ENCODE measurements at regions not wholly inside any gene's neighbourhood (a gene's known extent, or its start where the extent isn't known, plus 50 kb on each side); places are given as distances from the start of the nearest gene placed in this dataset.

DNA sequence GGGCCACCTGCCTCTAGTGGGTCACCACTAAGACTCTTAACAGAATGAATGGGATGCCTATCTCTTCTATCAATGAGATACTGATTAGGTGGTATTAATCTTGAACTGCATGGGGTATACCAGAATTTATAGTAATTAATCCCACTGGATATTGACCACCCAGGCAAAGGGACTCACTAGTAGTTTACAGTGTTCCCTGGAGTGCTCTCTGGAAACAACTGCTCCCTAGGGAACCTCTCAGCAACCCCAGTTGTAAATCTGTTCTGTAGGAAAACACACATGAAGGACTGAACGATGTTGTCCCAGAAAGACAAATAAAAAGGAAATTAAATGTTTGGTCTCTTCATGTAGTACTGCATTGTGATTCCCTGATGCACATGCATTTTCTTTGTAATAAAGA lies 430.5 kb downstream of the HLX start:
- DNase-seq: no peak

DNA sequence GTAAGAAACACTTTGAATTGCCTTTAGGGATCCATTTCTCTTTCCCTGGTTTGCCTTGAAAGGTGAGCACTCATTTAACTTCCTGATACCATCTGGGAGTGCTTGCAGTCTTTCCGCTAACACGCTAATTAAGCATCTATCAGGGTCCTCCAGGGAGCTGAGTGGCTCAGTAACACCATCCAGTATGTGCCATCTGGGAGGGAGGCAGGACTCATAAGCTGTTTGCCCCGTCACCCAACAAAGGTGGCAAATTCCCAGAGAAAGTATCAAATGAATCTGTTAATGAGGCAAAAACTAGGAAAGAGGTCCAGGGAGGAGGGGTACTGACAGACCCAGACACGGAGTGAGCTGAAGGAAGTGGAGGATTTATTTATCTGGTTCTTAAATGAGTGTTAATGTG lies 430.9 kb downstream of the HLX start:
- DNase-seq: no peak

DNA sequence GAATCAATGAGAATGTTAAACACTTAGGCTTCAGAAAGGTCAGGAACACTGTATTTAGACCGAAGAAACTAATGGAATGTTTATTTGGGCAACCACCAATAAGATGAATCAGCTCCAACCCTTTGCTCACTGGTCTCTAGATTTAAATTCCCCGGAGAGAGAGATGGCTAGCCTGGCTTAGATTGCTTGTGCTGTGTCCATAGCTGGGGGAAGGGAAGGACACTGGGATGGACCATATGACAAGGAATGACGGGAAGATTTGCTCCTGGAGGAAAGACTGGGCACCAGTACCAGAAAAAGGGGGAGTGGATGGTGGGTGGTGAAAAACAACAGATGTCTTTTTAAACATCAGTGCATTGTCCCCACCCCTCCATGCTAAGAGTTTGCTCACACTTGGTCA lies 426.6 kb downstream of the DUSP10 start:
- DNase-seq: no peak

DNA sequence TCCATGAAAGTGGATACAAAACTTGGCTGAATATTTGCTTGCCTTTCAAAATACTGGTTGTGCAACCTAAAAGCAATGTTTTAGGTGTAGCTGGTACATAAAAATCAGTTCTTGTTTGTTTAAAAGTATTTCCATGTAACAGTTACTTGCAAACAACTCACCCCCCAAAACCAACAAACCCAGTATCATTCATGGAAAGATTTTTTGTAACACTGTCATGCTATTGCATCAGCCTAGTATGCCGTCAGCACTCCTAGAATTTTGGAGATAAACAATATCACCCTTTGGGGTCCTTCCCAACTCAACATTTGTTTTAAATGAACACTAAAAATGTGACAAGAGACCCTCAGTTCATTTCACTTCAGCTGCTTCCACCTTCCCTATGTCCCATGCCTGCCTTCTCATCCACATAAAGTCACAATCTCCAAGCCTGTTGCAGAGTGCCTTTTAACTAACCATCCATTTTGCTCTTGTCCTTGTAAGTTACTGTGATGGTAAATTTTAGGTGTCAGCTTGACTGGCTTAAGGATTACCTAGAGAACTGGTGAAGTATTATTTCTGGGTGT lies 425.3 kb downstream of the DUSP10 start:
- DNase-seq: no peak

DNA sequence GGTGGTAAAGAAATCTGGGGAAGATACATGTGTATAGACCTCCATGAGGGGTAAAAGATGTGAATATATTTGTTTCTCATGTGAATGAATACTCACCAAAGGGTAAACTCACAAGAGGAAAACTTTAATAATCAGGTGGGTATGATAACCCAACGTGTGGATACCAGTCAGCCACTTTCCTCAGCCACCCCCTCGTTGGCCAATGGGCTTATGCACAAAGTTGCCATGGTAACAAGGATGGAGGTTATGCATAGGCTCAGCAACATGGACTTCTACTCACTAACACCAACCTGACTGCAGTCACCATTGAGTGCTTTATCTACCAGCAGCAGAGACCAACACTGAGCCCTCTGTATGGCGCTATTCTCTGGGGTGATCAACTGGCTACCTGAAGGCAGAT lies 424.4 kb downstream of the DUSP10 start:
- DNase-seq: no peak

DNA sequence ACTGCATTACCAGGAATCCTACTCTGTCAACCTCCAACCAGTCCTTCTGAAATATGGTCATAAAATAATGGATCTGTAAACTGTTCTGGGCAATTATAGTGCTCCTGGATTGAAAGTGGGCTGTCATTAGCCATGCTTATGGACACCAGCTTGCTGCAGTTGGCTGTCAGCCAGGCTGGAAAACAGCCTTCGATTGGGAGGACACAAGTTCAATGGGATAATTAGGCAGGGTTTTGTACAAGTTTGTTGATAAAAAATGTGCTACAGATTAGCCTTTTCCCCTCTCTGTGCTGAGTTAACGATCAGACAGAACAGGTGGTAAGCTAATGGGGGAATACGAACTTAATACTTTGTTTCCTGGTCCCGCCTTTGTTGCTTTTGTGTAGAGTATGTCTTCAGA lies 413.9 kb downstream of the DUSP10 start:
- DNase-seq: no peak

DNA sequence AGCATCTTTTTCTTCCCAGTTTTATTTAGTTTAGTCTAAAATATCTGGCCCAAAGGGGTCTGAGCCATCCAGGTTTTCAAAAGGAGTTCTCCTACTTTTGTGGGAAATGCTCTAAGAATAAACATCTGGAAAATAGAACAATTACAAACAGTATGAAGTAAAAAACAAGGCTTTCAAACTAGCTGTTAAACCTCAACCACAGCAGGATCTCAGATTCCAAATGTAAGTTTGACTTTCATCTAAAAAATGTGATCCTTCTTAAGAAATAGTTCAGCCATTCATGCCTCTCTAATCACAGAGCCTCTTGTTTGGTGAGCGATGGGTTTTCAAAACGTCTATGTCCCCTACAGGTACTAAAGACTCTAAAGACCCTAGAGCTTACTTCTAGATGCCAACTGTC lies 413.5 kb downstream of the DUSP10 start:
- DNase-seq: no peak

DNA sequence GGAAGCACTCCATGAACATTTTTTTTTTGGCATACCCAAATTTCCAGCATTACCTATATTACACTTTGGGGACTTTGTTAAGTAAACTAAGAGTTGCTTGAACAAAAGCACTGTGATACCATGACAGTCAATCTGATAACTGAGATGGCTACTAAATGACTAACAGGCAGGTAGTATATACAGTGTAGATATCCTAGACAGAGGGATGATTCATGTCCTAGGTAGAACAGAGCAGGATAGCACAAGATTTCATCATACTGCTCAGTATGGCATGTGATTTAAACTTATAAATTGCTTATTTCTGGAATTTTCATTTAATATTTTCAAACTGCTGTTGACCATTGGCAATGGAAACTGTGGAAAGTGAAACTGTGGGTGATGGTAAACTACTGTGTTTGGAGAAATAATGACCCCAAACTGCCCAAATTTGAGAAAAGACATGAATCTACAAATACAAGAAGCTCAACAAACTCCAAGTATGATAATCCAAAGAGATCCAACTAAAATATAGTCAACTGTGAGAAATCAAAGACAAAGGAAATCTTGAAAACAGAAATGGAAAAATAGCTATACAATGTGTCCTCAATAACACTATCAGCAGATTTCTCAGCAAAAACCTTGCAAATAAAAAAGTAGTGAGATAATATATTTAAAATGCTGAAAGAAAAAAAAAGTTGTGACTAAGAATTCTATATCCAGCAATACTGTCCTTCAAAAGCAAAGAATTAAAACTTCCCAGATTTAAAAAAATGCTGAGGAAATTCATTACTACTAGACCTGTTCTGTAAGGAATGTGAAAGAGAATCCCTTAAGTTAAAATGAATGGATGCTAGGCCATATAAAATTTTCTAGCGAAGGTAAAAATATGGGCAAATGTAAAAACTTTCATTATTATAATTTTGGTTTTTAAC lies 410.4 kb downstream of the DUSP10 start:
- no peak for DNase-seq

DNA sequence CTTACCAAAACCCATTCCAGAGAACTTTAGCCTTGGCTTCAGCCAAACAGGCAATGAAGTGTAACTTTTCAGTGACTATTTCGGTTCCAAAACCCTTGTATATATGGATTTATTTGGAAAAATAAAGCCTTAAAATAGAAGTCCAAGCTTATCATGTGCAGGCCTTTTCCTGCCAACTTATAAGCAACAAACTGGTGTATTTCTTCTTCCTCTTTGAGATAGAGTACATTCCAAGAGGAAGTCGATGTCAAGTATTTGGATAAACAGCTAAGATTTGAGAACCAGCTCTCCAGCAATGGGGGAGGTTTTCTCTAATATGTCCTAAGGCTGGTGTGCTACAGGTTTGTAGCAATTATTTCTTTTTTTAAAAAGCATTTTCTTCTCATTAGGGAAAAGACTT lies 407.8 kb downstream of the DUSP10 start:
- no peak for DNase-seq

DNA sequence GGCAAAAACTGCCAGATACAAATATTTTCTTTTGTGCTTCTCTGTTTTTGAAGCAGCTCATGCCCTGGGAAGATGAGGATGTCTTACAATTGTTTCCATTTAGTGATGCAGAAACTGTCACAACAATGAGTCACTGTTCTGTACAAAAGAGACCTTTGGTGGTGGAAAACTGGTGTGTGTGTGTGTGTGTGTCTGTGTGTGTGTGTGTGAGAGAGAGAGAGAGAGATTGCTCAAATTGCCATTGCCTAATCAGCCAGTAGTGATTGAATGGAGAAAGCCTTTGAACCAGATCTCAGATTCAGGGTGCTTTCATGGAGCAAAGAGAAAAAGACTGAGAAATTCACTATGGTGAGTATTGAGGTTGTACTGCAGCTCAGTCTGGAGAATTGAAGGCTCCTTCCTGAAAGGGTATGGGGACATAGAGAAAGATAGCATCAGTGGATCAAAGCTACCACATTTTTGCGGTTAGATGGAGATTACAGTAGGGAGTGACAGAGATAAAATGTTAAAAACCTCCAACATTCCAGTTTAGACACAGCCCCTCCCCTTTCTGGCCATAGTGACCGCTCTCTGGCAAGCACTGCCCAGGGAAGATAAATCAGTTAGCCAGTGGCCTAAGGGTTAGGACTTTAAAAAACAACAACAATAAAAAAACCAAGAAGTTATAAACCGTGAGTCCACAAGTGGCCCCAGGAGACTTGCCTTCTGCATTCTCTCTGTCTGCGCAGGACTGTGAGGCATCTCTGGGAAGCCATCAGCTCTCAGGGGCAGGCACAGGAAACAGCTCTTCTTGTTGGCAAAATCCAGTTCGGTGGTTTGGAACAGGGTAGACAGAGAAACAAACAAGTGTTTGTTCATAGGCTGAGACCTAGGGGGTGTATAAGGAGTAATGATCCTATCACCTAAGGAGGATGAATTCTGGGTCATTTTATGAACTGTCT lies 406.5 kb downstream of the DUSP10 start:
- no peak for DNase-seq

DNA sequence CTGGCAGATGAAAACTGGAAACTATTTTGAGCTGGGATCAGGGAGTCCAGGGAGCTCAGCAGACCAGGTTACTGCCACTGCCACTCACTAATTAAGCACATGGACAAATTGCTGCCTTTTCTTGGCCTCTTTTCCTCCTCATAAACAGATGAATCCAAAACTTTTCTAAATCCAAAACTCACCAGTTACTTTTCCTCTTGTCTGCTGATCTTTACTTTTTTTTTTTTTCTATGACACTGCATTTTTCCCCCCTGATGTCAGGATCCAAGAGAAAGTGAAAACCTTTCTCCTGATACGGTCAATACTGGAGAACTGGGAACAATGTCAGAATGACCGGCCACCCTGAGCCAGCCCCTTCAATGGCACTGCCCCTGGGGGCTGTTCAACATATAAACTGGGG lies 405.8 kb downstream of the DUSP10 start:
- DNase-seq: no peak

DNA sequence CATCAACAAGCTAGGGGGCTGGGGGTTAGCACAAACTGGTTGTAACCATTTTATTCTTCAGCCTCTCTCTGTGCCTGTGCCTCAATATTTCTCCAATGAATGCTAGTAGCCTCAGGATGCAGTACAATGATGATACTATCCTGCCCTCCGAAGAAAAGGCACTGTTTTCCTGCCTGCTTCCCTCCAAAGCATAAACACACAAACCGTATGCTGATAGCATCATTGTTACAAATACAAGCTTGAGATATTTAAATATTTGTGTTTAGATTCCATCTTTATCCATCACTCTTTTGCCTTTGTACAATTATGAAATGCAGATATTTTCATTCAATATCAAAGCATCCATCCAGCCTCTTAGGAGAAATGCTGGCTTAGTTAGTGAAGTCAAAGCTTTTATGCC lies 404.8 kb downstream of the DUSP10 start:
- no peak for DNase-seq

DNA sequence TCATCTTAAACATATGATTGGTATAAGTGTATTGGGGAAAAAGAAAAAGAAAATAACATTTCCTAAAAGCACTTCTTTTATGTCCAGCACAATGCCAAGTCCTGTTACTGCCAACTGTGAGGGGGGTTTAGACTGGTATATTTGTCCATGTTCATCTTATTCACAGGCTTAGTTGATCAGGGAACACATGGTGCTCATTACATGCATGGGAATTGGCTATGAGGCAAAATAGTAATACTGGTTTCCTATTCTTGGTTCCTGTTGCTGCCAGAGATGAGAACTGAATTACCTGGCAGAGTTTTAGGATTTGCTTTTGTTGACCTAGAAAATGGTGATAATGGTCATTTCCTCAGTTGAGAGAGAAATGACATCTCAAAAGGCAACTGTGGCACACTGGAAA lies 398.8 kb downstream of the DUSP10 start:
- DNase-seq: no peak

DNA sequence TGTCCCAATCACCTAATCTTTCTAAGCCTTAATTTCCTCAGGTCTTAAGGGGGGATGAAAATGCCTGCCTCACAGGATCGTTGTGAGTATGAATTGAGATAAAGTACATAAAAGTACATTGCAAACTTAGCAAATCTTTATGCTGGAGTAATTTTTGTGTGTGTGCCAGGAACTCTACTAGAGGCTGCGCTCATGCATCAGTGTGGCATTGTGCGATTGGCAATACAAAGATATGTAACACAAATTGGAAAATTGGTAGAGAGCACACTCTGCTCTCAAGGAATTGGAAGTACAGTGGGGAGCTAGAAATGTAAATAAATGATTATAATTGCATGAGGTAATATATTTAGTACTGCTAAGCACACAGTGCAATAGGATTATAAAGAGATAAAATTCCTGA lies 398.3 kb downstream of the DUSP10 start:
- no peak for DNase-seq

DNA sequence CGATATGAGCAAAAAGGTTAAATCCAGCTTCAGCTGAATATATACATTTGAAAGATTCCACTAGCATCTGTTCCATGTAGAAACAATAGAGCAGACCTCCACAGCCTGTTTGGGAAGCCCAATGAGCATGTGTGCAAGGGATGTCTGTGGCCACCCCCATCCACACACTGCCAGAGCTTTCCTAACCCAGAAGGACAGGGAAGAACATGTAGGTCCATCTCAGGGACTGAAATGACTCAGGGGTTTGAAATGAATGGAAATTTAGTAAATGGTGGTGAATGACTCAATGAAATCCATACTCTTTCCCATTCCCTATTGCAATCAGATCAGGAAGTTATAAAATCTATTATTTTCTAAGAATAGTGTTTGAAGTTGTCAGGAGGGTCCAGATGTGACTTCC lies 397.2 kb downstream of the DUSP10 start:
- DNase-seq: no peak

DNA sequence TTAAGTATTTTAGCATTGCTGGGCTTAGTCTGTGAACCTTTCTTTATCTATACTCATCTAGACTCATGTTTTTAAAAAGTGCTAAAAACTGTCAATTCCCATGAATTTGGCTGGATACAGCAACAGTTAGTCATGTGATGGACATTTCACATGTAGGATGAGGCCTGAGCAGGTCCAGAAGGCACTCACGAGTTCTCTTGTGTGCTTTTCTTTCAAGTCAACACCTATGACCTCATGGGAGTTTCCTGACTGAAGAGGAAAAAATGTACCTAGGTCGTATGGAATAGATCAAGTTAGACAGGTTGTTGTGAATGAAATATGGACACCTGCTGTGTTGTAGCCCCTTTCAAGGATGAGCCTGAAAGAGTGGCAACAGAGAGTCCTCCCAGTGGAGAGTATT lies 394.2 kb downstream of the DUSP10 start:
- DNase-seq: no peak

DNA sequence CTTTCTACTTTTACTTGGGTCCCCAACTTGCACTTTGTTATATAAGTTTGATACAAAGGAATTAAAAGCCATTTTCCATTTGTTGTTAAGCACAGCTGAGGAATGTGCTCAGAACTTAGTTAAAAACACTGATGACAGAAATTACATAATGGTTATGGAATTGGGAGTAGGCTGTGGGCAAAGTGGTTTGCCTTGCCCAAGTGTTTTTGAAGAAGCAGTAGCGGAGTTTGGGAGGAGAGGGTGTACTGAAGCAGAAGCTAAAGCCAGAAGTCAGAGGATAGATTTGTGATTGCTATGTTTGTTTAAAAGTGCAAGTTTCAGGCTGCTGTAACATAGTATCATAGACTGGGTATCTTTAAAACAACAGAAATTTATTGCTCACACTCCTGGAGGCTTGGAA lies 391.8 kb downstream of the DUSP10 start:
- DNase-seq: no peak

DNA sequence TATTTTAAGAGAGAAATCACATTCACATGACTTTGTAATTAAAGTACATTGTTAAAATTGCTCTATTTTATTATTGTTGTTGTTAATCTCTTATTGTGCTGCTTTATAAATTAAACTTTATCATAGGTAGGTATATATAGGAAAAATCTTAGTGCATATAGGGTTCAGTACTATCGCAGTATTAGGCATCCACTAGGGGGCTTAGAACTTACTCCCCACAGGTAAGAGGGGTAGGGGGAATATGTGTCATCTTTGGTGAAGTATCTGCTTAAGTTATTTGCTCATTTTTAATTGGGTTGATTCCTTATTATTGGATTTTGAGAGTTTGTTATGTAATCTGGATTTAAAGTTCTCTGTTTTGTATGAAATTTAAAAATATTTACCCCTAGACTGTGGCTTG lies 385.2 kb downstream of the DUSP10 start:
- DNase-seq: no peak

DNA sequence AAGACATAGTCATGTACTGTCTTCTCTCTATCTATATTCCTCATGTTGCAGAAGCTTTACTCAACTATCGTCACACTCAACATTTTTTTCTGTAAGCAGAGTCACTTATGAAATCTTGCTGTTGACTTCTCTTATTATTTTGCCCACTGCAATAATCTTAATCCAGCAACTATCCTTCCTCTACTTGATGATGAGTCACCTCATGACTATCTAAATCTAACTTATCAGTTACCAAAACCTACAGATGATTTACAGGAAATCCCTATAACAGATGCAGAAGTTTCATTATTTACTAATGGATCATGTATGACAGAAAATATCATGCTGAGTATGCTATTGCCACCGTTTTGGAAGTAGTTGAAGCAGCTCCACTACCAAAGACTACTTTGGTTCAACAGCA lies 378.9 kb downstream of the DUSP10 start:
- DNase-seq: no peak

DNA sequence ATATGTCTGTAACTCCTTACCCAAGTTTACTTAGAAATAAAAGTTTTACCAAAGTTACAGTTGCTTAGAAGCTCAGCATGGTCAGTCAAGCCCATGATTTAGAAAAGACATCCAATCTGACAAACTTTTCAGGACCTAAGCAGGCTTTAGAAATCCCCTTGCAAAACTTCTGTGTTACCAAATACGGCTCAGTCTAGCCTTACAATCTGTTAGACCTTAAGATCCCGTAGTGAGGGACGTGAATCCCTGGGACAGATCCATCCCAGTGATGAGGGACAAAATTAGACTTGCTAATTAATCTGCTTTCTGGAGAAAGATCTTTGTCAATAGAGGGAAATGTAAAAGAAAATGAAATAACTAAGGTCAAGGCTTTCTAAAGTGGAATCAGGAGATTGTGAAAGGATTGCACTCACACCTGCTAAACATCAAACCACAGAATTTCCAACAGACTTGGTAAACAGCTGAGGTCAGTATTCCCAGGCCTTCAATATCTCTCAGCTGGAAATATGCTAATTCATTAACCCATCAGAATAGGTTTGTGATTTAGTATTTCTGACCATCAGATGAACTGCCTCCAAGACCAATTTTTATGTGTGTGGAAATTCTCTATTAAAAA lies 375.3 kb downstream of the DUSP10 start:
- no peak for DNase-seq

DNA sequence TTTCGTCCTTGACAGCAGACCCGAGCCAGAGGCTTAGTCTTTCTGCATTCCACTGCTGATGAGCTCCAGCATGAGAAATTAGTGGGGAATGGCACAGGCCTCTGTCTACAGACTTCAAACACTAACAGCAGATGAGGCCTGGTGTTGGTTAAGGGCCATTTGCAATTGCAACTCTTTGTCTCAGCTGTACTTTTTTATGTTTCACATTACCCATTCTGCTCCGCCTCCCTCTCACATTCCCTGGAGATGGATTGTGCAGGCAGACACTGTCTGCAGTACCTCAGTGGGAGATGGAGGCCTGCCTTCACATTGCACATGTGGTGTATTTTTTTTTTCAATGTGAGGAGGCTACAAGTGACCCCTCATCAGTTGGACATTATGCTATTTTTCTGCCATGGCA lies 370.2 kb downstream of the DUSP10 start:
- no peak for DNase-seq

DNA sequence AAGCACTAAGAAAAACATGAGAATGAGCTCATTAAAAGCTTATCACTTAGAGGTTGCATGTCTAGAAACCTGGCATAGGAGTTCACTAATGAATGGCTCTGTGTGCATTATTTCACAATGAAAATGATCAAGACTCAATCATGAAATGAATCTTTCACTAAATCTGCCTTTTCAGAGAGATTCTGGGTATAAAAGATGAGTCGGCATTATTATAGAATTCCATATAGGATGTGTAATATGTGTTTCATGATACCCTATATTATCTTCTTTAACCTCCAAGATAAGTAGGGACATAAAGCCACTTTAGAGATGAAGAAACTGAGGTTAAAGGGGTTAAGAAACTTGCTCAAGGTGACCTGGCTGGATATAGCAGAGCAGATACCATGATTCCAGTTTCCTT lies 368.1 kb downstream of the DUSP10 start:
- no peak for DNase-seq

DNA sequence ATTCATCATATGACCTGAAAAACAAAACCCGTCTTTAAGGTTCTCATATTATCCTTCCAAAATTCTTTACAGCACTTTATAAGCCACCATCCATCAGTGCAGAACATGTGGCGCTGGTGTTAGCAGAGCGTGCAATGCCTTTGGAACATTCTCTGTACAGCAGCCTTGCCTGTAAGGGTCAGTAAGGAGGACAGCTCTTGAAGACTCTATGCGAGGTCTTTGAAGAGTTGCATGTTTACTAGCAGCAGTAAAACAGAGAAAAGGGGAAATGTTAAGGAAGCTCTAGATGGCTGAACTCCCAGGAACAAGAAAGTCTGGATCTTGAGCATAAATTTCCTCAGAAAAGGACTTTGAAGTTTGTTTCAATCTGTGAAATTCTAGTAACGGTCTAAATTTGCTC lies 365.6 kb downstream of the DUSP10 start:
- DNase-seq: no peak
